ENCODE measurements at regions not wholly inside any gene's neighbourhood (a gene's known extent, or its start where the extent isn't known, plus 50 kb on each side); places are given as distances from the start of the nearest gene placed in this dataset.

DNA sequence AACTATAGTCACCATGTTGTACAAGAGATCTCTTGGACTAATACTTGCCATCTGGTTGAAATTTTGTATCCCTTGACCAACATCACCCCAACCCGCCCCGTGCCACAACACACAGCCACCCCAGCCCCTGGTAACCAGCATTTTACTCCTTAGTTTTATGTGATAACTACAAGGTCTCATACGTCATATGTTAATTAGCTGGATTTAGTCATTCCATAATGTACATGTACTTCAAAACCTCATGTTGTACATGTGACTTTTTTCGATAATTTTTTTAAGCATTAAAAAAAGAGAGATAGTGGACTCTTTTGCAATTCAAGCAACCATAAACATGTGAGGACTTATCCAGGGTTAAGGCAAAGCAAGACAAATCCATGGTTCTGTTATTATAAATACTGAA, 773.4 kb upstream of the NOVA1 start:
- Histone ChIP-seq H3K79me2 (ENCODE audit: insufficient read depth, low read length) (no peaks in the 10 kb centered on the region), H4K20me1 (ENCODE audit: insufficient read depth, low read length) (no peaks in the 10 kb centered on the region), H3K9ac (ENCODE audit: low read length) (no peak overlapping the region), H3K36me3 (ENCODE audit: insufficient read depth, low read length) (no peaks in the 10 kb centered on the region), H3K27ac (ENCODE audit: low read depth, low read length) (no peak overlapping the region), H2AFZ (ENCODE audit: low read depth, low read length) (no peak overlapping the region), H3K4me3 (ENCODE audit: insufficient read depth, low read depth, low read length) (no peak overlapping the region), H3K27me3 (ENCODE audit: insufficient read depth, low read length) (no peaks in the 10 kb centered on the region), H3K9me3 (ENCODE audit: insufficient read depth, low read depth, low read length) (peaks cover 2% of the 10 kb centered on the region), H3K4me2 (ENCODE audit: low read length) (no peak overlapping the region), H3K4me1 (ENCODE audit: insufficient read depth, low read length) (no peaks in the 10 kb centered on the region)
- no peaks in the 10 kb centered on the region for H3K36me3 Mint-ChIP-seq (ENCODE audit: low read depth, unreplicated experiment)
- no peaks in the 10 kb centered on the region for H3K27me3 Mint-ChIP-seq (ENCODE audit: low read depth, unreplicated experiment)
- H3K4me1 Mint-ChIP-seq (ENCODE audit: low read depth, unreplicated experiment), result no peaks in the 10 kb centered on the region
- DNase-seq (ENCODE audit: low read depth), result no peak
- H3K4me3 Mint-ChIP-seq (ENCODE audit: unreplicated experiment), result no peak overlapping the region
- no peak overlapping the region for H3K27ac Mint-ChIP-seq (ENCODE audit: unreplicated experiment)
- no peaks in the 10 kb centered on the region for H3K9me3 Mint-ChIP-seq (ENCODE audit: unreplicated experiment)
- FAIRE-seq, result no peak
- TF ChIP-seq CTCF (IDR thresholded peaks at IDR 0.05; ENCODE audit: insufficient read depth, low read depth, low read length) (no peak), EZH2 (IDR thresholded peaks at IDR 0.05; ENCODE audit: insufficient read depth, low read length) (no peak)

GRCh38 chr14:27371868-27372267, 774.0 kb upstream of the NOVA1 start:
- no peak for FAIRE-seq

More at GRCh38 chr14:27371868-27372267, 774.0 kb upstream of the NOVA1 start:
- Histone ChIP-seq H3K9me3 (ENCODE audit: insufficient read depth, low read depth, low read length) (peaks cover 2% of the 10 kb centered on the region), H3K27me3 (ENCODE audit: insufficient read depth, low read length) (no peaks in the 10 kb centered on the region), H4K20me1 (ENCODE audit: insufficient read depth, low read length) (no peaks in the 10 kb centered on the region), H3K36me3 (ENCODE audit: insufficient read depth, low read length) (no peaks in the 10 kb centered on the region), H3K27ac (ENCODE audit: low read depth, low read length) (no peak overlapping the region), H3K9ac (ENCODE audit: low read length) (no peak overlapping the region), H2AFZ (ENCODE audit: low read depth, low read length) (no peak overlapping the region), H3K4me2 (ENCODE audit: low read length) (no peak overlapping the region), H3K4me3 (ENCODE audit: insufficient read depth, low read depth, low read length) (no peak overlapping the region), H3K79me2 (ENCODE audit: insufficient read depth, low read length) (no peaks in the 10 kb centered on the region), H3K4me1 (ENCODE audit: insufficient read depth, low read length) (no peaks in the 10 kb centered on the region)
- no peak overlapping the region for H3K4me3 Mint-ChIP-seq (ENCODE audit: unreplicated experiment)
- no peaks in the 10 kb centered on the region for H3K36me3 Mint-ChIP-seq (ENCODE audit: low read depth, unreplicated experiment)
- TF ChIP-seq CTCF (IDR thresholded peaks at IDR 0.05; ENCODE audit: insufficient read depth, low read depth, low read length), result no peak
- TF ChIP-seq EZH2 (IDR thresholded peaks at IDR 0.05; ENCODE audit: insufficient read depth, low read length), result no peak
- no peaks in the 10 kb centered on the region for H3K27me3 Mint-ChIP-seq (ENCODE audit: low read depth, unreplicated experiment)
- H3K27ac Mint-ChIP-seq (ENCODE audit: unreplicated experiment), result no peak overlapping the region
- no peaks in the 10 kb centered on the region for H3K4me1 Mint-ChIP-seq (ENCODE audit: low read depth, unreplicated experiment)
- peaks cover 2% of the 10 kb centered on the region for H3K9me3 Mint-ChIP-seq (ENCODE audit: unreplicated experiment)
- DNase-seq (ENCODE audit: low read depth), result no peak
